Cardiac muscle cell (in vitro differentiated cells and primary cell): ENCODE measurements at regions not wholly inside any gene's neighbourhood (a gene's known extent, or its start where the extent isn't known, plus 50 kb on each side); places are given as distances from the start of the nearest gene placed in this dataset.

Experiments
- DNase-seq, 2 donors: peaks; one replicate each; pipeline versions ENCODE4 v3.0.0 to v3.0.0-alpha.2; 2010 to 2017; ENCODE audit warnings: low read depth in 1 of 2, low spot score in 1 of 2
- H3K27ac ChIP-seq: fragments of 200-600 bp; sonication (generic); 2 replicates; pipeline ENCODE4 v1.5.1; 2016
- H3K27me3 ChIP-seq: fragments of 200-600 bp; sonication (generic); 2 replicates; pipeline ENCODE4 v1.6.0; 2016; ENCODE audit warnings: control low read depth
- H3K36me3 ChIP-seq: fragments of 200-600 bp; sonication (generic); 2 replicates; pipeline ENCODE4 v1.5.1; 2016; ENCODE audit warnings: control low read depth
- H3K4me1 ChIP-seq: fragments of 200-600 bp; sonication (generic); 2 replicates; pipeline ENCODE4 v1.8.1; 2017; ENCODE audit warnings: low read depth, mild to moderate bottlenecking, mixed run types
- H3K4me3 ChIP-seq: fragments of 200-600 bp; sonication (generic); 2 replicates; pipeline ENCODE4 v1.5.1; 2016; ENCODE audit warnings: mild to moderate bottlenecking
- H3K9me3 ChIP-seq: fragments of 200-600 bp; sonication (generic); 2 replicates; pipeline ENCODE4 v1.5.1; 2017; ENCODE audit warnings: low read depth, mild to moderate bottlenecking, control low read depth
- TF ChIP-seq, protein P1 (sequence below): IDR thresholded peaks from 2 replicates; pipeline ENCODE4 v1.5.1; 2012; ENCODE audit warnings: low read depth, mild to moderate bottlenecking, low read length

DNA sequence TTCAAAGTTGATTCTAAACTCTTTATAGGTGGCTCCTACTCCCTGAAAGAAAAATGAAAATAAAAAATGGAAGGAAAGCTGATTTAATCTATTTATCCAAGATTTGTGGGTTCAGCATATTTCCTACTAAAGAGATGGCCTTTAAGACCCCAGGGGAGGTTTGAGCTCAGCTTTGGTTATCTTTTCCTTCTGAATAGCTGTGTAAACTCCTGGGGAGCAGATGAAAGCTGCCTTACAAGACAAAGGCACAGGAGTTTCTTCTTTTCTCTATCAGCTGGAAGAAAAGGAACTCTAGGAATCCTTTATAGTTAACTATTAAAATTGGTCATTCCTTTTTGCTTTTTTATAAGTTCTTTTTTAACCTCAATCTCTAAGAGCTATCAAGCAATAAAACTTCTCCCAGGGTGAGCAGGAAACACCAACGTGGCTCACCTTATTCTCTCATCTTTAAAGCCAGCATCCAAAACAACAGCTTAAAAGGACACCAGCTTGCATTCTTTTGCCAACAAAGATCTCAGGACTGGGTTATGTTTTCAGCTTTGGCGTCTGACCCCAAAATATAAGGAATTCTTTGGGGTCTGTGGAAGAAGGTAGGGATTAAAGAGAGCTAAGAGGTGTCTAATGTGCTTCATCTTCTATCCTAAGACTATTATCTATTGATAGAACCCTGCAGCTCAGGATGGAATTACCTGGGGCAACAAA is 371.7 kb upstream of the KITLG start:
- H3K4me3 ChIP-seq: no peak overlapping the region
- TF ChIP-seq, protein P1, sequence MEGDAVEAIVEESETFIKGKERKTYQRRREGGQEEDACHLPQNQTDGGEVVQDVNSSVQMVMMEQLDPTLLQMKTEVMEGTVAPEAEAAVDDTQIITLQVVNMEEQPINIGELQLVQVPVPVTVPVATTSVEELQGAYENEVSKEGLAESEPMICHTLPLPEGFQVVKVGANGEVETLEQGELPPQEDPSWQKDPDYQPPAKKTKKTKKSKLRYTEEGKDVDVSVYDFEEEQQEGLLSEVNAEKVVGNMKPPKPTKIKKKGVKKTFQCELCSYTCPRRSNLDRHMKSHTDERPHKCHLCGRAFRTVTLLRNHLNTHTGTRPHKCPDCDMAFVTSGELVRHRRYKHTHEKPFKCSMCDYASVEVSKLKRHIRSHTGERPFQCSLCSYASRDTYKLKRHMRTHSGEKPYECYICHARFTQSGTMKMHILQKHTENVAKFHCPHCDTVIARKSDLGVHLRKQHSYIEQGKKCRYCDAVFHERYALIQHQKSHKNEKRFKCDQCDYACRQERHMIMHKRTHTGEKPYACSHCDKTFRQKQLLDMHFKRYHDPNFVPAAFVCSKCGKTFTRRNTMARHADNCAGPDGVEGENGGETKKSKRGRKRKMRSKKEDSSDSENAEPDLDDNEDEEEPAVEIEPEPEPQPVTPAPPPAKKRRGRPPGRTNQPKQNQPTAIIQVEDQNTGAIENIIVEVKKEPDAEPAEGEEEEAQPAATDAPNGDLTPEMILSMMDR: no peak
- DNase-seq: no peak
- H3K27ac ChIP-seq: no peak overlapping the region
- no peaks in the 10 kb centered on the region for H3K36me3 ChIP-seq
- no peaks in the 10 kb centered on the region for H3K4me1 ChIP-seq
- H3K27me3 ChIP-seq: no peaks in the 10 kb centered on the region
- H3K9me3 ChIP-seq: no peaks in the 10 kb centered on the region

DNA sequence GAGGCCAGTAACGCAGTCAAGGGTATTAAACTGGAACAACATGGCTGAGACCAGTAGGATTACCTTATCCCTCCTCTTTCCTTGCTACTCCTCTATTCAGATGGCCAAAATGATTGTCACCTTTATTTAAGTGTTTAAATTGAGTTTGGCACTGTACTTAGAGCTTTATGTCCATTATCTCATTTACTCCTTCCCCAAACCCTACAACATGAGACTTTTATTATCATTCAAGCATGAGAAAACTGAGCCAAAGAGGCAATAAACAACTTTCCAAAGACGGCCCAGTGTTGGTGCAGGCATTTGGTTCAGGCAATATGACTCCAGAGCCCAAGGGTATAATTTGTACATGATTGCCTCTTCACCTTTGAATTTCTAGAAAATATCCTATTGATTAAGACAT is 370.9 kb upstream of the KITLG start:
- Histone ChIP-seq H3K27me3 (no peaks in the 10 kb centered on the region), H3K4me1 (no peaks in the 10 kb centered on the region), H3K4me3 (no peak overlapping the region), H3K36me3 (no peaks in the 10 kb centered on the region), H3K27ac (no peak overlapping the region), H3K9me3 (no peaks in the 10 kb centered on the region)
- TF ChIP-seq, protein P1: no peak
- no peak for DNase-seq

DNA sequence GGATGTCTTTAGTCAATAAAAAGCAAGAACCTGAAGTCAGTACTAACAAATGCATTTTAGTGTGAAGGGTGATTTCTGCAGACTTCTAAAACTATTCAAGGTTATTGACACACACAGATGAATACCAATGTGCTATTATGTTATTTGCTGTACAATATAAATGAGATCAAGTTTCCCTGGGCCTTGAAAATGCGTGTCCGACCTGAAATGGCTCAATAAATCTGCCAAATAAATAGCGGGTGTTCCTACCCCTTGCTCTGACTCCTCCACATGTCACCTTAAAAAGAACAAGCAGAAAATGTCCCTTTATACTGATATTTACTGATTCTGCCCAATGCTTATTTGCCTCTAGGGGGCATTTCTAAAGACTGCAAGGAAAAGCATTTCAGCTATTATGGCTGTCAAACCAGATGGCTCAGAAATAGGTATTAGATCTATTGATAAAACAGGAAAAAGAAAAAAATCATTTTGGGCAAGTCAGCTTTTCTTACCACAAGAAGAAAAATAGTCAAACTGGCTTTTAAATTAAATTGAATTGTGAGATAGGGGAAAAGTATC is 367.3 kb upstream of the KITLG start:
- no peaks in the 10 kb centered on the region for H3K4me1 ChIP-seq
- no peak overlapping the region for H3K27ac ChIP-seq
- H3K27me3 ChIP-seq: no peaks in the 10 kb centered on the region
- DNase-seq: no peak
- no peaks in the 10 kb centered on the region for H3K36me3 ChIP-seq
- H3K9me3 ChIP-seq: no peaks in the 10 kb centered on the region
- TF ChIP-seq, protein P1: no peak
- H3K4me3 ChIP-seq: no peak overlapping the region

DNA sequence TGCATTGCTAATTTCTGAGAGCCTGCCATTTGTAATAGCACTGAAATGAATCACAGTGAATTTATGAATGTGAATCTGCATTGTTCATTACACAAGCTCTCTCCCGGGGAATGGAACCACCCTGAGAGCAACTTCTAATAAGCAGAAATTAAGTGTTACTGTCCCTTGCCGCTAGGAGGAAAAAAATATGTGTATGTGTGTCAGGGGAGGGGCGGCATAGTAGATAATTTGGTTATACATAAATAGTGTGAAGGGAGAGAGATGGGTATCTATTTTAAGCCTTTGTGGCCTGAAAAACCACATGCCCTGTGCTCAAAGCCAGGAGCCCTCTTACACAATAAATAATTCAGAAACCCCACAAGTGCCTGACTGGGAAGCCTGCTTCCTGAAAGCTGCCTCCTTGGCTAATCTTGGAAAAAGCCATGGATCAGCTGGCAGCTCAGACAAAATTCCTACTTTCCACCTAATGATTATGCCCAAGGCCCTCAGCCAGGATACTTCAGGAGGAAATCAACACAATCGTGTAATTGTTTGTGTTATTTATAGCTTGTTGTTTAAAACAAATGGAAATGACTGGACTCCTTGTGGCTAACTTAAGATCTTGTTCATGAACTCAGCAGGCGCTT is 366.2 kb upstream of the KITLG start:
- Histone ChIP-seq H3K4me3 (no peak overlapping the region), H3K4me1 (no peaks in the 10 kb centered on the region), H3K27ac (no peak overlapping the region), H3K36me3 (no peaks in the 10 kb centered on the region), H3K9me3 (no peaks in the 10 kb centered on the region), H3K27me3 (no peaks in the 10 kb centered on the region)
- DNase-seq: peak in 1 of 2 donors; percentile 85
- TF ChIP-seq, protein P1: peak; percentile 25

DNA sequence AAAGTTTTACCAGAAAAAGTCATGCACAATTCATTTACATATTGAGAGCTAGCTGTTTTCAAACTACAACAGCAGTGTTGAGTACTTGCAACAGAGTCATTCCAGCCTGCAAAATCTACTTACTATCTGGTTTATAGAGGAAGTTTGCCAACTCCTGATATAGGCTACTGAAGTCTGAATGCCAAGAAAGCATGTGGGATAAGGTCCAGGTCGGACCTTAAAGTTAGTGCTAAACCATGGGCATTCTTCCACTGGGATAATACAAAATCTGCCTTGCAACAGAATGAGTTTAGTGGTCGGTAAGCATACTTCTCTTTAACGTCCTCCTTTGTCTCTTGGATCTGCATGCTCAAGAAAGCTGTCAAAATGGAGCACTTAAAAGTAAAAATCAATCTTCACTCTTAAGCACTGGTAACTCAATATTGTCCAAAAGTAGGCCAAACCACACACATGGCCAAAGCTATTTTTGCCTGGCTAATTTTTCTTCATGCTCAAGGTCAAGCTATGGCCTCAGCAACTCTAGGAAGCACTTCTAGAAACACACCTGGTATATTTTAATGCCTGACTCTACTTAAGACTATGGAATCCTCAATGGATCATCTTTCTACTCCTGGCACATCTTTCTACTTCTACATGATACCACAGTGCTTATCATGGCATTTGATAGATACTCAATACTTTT is 364.9 kb upstream of the KITLG start:
- Histone ChIP-seq H3K4me3 (no peak overlapping the region), H3K4me1 (no peaks in the 10 kb centered on the region), H3K36me3 (no peaks in the 10 kb centered on the region), H3K9me3 (no peaks in the 10 kb centered on the region), H3K27me3 (no peaks in the 10 kb centered on the region), H3K27ac (no peak overlapping the region)
- TF ChIP-seq, protein P1: no peak
- peak in 1 of 2 donors; percentile 72 for DNase-seq
